22Rv1 (cell line): ENCODE measurements at regions not wholly inside any gene's neighbourhood (a gene's known extent, or its start where the extent isn't known, plus 50 kb on each side); places are given as distances from the start of the nearest gene placed in this dataset.

Experiments
- ZFX ChIP-seq: fragments of 450-650 bp; IDR thresholded peaks from 2 replicates; pipeline ENCODE4 v1.6.1; 2017; ENCODE audit warnings: antibody characterized with exemption, borderline replicate concordance
- TF ChIP-seq, protein P1 (sequence below): fragments of 450-650 bp; IDR thresholded peaks from 2 replicates; pipeline ENCODE4 v1.5.1; 2017; ENCODE audit warnings: mild to moderate bottlenecking

DNA sequence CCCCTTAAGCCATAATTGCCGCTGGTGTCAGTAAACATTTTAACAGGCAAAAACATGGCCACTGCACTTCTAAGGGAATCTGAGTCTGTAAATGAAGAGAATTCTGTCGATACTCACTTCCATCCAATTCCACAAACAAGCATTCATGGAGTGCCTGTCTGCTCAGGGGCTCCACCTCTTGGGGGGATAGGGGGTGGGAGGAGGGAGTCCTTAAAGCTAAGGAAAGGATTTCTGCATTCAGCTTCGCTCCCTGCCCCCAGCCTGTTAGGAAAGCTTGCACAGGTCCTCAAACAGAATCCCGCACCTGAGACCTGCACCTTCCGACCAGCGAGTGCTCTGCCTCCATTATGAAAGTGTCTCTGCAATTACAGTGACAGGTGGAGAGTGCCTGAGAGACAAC is 130.2 kb upstream of the KIT start:
- TF ChIP-seq, protein P1, sequence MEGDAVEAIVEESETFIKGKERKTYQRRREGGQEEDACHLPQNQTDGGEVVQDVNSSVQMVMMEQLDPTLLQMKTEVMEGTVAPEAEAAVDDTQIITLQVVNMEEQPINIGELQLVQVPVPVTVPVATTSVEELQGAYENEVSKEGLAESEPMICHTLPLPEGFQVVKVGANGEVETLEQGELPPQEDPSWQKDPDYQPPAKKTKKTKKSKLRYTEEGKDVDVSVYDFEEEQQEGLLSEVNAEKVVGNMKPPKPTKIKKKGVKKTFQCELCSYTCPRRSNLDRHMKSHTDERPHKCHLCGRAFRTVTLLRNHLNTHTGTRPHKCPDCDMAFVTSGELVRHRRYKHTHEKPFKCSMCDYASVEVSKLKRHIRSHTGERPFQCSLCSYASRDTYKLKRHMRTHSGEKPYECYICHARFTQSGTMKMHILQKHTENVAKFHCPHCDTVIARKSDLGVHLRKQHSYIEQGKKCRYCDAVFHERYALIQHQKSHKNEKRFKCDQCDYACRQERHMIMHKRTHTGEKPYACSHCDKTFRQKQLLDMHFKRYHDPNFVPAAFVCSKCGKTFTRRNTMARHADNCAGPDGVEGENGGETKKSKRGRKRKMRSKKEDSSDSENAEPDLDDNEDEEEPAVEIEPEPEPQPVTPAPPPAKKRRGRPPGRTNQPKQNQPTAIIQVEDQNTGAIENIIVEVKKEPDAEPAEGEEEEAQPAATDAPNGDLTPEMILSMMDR = no peak
- no peak for TF ChIP-seq ZFX
